Liver (tissue), 8 donors: ENCODE measurements at regions not wholly inside any gene's neighbourhood (a gene's known extent, or its start where the extent isn't known, plus 50 kb on each side); places are given as distances from the start of the nearest gene placed in this dataset.

Experiments
- DNase-seq: peaks from one replicate; pipeline ENCODE4 v3.0.0-alpha.2; 2017; ENCODE audit warnings: low spot score
- H3K27ac ChIP-seq, 2 donors: one replicate each; pipeline ENCODE4 v1.7.0; 2013; ENCODE audit warnings: inconsistent platforms in 2 of 2, low read length in 2 of 2, control low read depth in 1 of 2, low read depth in 1 of 2, mild to moderate bottlenecking in 1 of 2
- H3K27me3 ChIP-seq, 4 donors: one replicate each; pipeline versions ENCODE4 v1.6.1 to v1.7.0; 2013; ENCODE audit warnings: low read length in 3 of 4, inconsistent platforms in 1 of 4, mild to moderate bottlenecking in 1 of 4, moderate library complexity in 1 of 4; ENCODE audit not compliant: control insufficient read depth in 4 of 4, insufficient read depth in 4 of 4
- H3K36me3 ChIP-seq, 4 donors: one replicate each; pipeline versions ENCODE4 v1.6.1 to v1.7.0; 2013; ENCODE audit warnings: low read length in 3 of 4, mild to moderate bottlenecking in 3 of 4, low read depth in 1 of 4, moderate library complexity in 1 of 4; ENCODE audit not compliant: control insufficient read depth in 4 of 4, insufficient read depth in 3 of 4
- H3K4me1 ChIP-seq, 4 donors: one replicate each; pipeline versions ENCODE4 v1.6.1 to v1.7.0; 2013; ENCODE audit warnings: low read length in 3 of 4, mild to moderate bottlenecking in 3 of 4, moderate library complexity in 1 of 4; ENCODE audit not compliant: control insufficient read depth in 4 of 4, insufficient read depth in 4 of 4
- H3K4me3 ChIP-seq, 3 donors: one replicate each; pipeline versions ENCODE4 v1.6.1 to v1.7.0; 2013; ENCODE audit warnings: low read length in 3 of 3, control low read depth in 1 of 3, low read depth in 1 of 3, mild to moderate bottlenecking in 1 of 3
- H3K9ac ChIP-seq, 2 donors: one replicate each; pipeline ENCODE4 v1.7.0; 2013; ENCODE audit warnings: low read length in 2 of 2, mild to moderate bottlenecking in 2 of 2, moderate library complexity in 2 of 2, control low read depth in 1 of 2, low read depth in 1 of 2
- H3K9me3 ChIP-seq, 4 donors: one replicate each; pipeline versions ENCODE4 v1.6.1 to v1.7.0; 2013; ENCODE audit warnings: low read length in 3 of 4; ENCODE audit not compliant: control insufficient read depth in 4 of 4
- ATF3 ChIP-seq: IDR thresholded peaks from 2 replicates; pipeline ENCODE4 v1.6.1; 2016; ENCODE audit warnings: antibody characterized with exemption
- CTCF ChIP-seq: fragments of 150-350 bp; IDR thresholded peaks from 2 replicates; pipeline ENCODE4 v1.5.1; 2017; ENCODE audit warnings: improper control_type of control experiment, low read depth, low read length; ENCODE audit not compliant: missing input control
- EGR1 ChIP-seq, 2 donors: IDR thresholded peaks; 2 replicates each; pipeline ENCODE4 v1.6.1; 2016 to 2018; ENCODE audit warnings: antibody characterized with exemption in 2 of 2, low read depth in 2 of 2
- FOXA2 ChIP-seq: IDR thresholded peaks from 2 replicates; pipeline ENCODE4 v1.6.1; 2016; ENCODE audit warnings: antibody characterized with exemption
- GABPA ChIP-seq, 2 donors: IDR thresholded peaks in 1 of 2; conservative IDR thresholded peaks in 1 of 2; 2 replicates each; pipeline ENCODE4 v1.6.1; 2016; ENCODE audit warnings: antibody characterized with exemption in 2 of 2, mild to moderate bottlenecking in 1 of 2, moderate library complexity in 1 of 2
- HNF4A ChIP-seq, 2 donors: conservative IDR thresholded peaks; 2 replicates each; pipeline ENCODE4 v1.6.1; 2016; ENCODE audit warnings: antibody characterized with exemption in 2 of 2, mild to moderate bottlenecking in 2 of 2
- HNF4G ChIP-seq: IDR thresholded peaks from 2 replicates; pipeline ENCODE4 v1.6.1; 2016; ENCODE audit warnings: antibody characterized with exemption
- JUND ChIP-seq, 2 donors: IDR thresholded peaks; 2 replicates each; pipeline ENCODE4 v1.6.1; 2016; ENCODE audit warnings: antibody characterized with exemption in 2 of 2
- MAX ChIP-seq: IDR thresholded peaks from 2 replicates; pipeline ENCODE4 v1.6.1; 2016; ENCODE audit warnings: antibody characterized with exemption
- NR2F2 ChIP-seq: IDR thresholded peaks from 2 replicates; pipeline ENCODE4 v1.6.1; 2016; ENCODE audit warnings: antibody characterized with exemption
- RAD21 ChIP-seq, 2 donors: IDR thresholded peaks; 2 replicates each; pipeline ENCODE4 v1.6.1; 2016; ENCODE audit warnings: antibody characterized with exemption in 2 of 2, mild to moderate bottlenecking in 2 of 2
- REST ChIP-seq: IDR thresholded peaks from 2 replicates; pipeline ENCODE4 v1.6.1; 2016; ENCODE audit warnings: antibody characterized with exemption, mild to moderate bottlenecking
- RXRA ChIP-seq, 2 donors: IDR thresholded peaks; 2 replicates each; pipeline ENCODE4 v1.6.1; 2017 to 2018; ENCODE audit warnings: antibody characterized with exemption in 2 of 2, mild to moderate bottlenecking in 1 of 2
- SP1 ChIP-seq: IDR thresholded peaks from 2 replicates; pipeline ENCODE4 v1.6.1; 2018; ENCODE audit warnings: antibody characterized with exemption, mild to moderate bottlenecking
- TAF1 ChIP-seq: conservative IDR thresholded peaks from 2 replicates; pipeline ENCODE4 v1.6.1; 2016; ENCODE audit warnings: antibody characterized with exemption, mild to moderate bottlenecking
- YY1 ChIP-seq: IDR thresholded peaks from 2 replicates; pipeline ENCODE4 v1.6.1; 2016; ENCODE audit warnings: antibody characterized with exemption, mild to moderate bottlenecking
- ZBTB33 ChIP-seq: IDR thresholded peaks from 2 replicates; pipeline ENCODE4 v1.6.1; 2016; ENCODE audit warnings: antibody characterized with exemption
- WGBS: extraction: QIAGEN DNeasy Blood & Tissue Kit; methylation state at CpG from one replicate; pipeline ENCODE4 v1.1.7; 2013; 5-methylcytosine and 5-hydroxymethylcytosine counted together
- donor health status: healthy.
- donor health status: healthy.
- donor health status: healthy.
- donor health status: healthy.
- donor health status: healthy.

- H3K27me3 ChIP-seq = no peaks in the 10 kb centered on the region
- H3K4me3 ChIP-seq = no peak overlapping the region
- no peaks in the 10 kb centered on the region for H3K36me3 ChIP-seq
- DNase-seq = no peak
- H3K9me3 ChIP-seq = no peaks in the 10 kb centered on the region
- H3K4me1 ChIP-seq = no peaks in the 10 kb centered on the region
- no peak overlapping the region for H3K9ac ChIP-seq
- no peak overlapping the region for H3K27ac ChIP-seq
- 60% methylated on average over 3 of the region's 3 CpGs for WGBS
- no peak for TF ChIP-seq YY1
- TF ChIP-seq GABPA (IDR thresholded peaks at IDR 0.05 in 1 of 2, conservative IDR thresholded peaks at IDR 0.05 in 1 of 2) = no peak
- no peak for TF ChIP-seq RXRA (IDR thresholded peaks at IDR 0.05)
- TF ChIP-seq HNF4G = no peak
- TF ChIP-seq CTCF = no peak
- no peak for TF ChIP-seq MAX
- no peak for TF ChIP-seq FOXA2
- TF ChIP-seq REST = no peak
- no peak for TF ChIP-seq RAD21 (IDR thresholded peaks at IDR 0.05)
- TF ChIP-seq ZBTB33 = no peak
- no peak for TF ChIP-seq EGR1 (IDR thresholded peaks at IDR 0.05; ENCODE audit: low read depth in 2 of 2)
These were observed 57.9 kb upstream of the HPF1 start for GRCh38 chr4:169815606-169816005.

GRCh38 chr4:169811476-169811875 is 53.7 kb upstream of the HPF1 start:
- no peaks in the 10 kb centered on the region for H3K4me1 ChIP-seq
- H3K27me3 ChIP-seq = no peaks in the 10 kb centered on the region
- H3K36me3 ChIP-seq = no peaks in the 10 kb centered on the region
- no peaks in the 10 kb centered on the region for H3K9me3 ChIP-seq
- H3K27ac ChIP-seq = no peak overlapping the region
- WGBS = 59% methylated on average over 2 of the region's 2 CpGs
- DNase-seq = no peak
- H3K4me3 ChIP-seq = no peak overlapping the region
- no peak overlapping the region for H3K9ac ChIP-seq
- no peak for TF ChIP-seq FOXA2
- no peak for TF ChIP-seq RXRA (IDR thresholded peaks at IDR 0.05)
- TF ChIP-seq MAX = no peak
- no peak for TF ChIP-seq YY1
- TF ChIP-seq JUND (IDR thresholded peaks at IDR 0.05) = no peak
- no peak for TF ChIP-seq RAD21 (IDR thresholded peaks at IDR 0.05)
- no peak for TF ChIP-seq ZBTB33
- TF ChIP-seq TAF1 = no peak
- no peak for TF ChIP-seq SP1
- no peak for TF ChIP-seq ATF3
- no peak for TF ChIP-seq CTCF
- TF ChIP-seq NR2F2 = no peak
- TF ChIP-seq GABPA (IDR thresholded peaks at IDR 0.05 in 1 of 2, conservative IDR thresholded peaks at IDR 0.05 in 1 of 2) = no peak
- no peak for TF ChIP-seq EGR1 (IDR thresholded peaks at IDR 0.05; ENCODE audit: low read depth in 2 of 2)
- no peak for TF ChIP-seq HNF4G
- TF ChIP-seq HNF4A (conservative IDR thresholded peaks at IDR 0.05) = no peak
